Mesendoderm (in vitro differentiated cells): ENCODE measurements at regions not wholly inside any gene's neighbourhood (a gene's known extent, or its start where the extent isn't known, plus 50 kb on each side); places are given as distances from the start of the nearest gene placed in this dataset.

Source experiments
- DNase-seq: peaks from one replicate; pipeline ENCODE4 v3.0.0; 2013
- H2AK5ac ChIP-seq: 2 replicates; pipeline ENCODE4 v1.6.1; 2013; ENCODE audit warnings: low read length, inconsistent platforms
- H2BK120ac ChIP-seq: 2 replicates; pipeline ENCODE4 v1.6.1; 2013; ENCODE audit warnings: low read depth, mild to moderate bottlenecking, low read length, moderate library complexity, mixed read lengths
- H2BK15ac ChIP-seq: replicated peaks from 2 replicates; pipeline ENCODE4 v1.6.1; 2013; ENCODE audit warnings: low read depth, mild to moderate bottlenecking, moderate library complexity
- H2BK5ac ChIP-seq: 2 replicates; pipeline ENCODE4 v1.6.1; 2013; ENCODE audit warnings: low read length, inconsistent platforms
- H3K18ac ChIP-seq: 2 replicates; pipeline ENCODE4 v1.6.1; 2013; ENCODE audit warnings: mild to moderate bottlenecking, low read length, mixed read lengths
- H3K23ac ChIP-seq: one replicate; pipeline ENCODE4 v1.6.1; 2013; ENCODE audit warnings: low read length
- H3K27ac ChIP-seq: 2 replicates; pipeline ENCODE4 v1.5.1; 2013; ENCODE audit warnings: low read depth, mild to moderate bottlenecking, inconsistent platforms, low read length, moderate library complexity
- H3K27me3 ChIP-seq: 2 replicates; pipeline ENCODE4 v1.6.1; 2013; ENCODE audit warnings: low read length, control low read depth, mild to moderate bottlenecking, inconsistent platforms; ENCODE audit not compliant: insufficient read depth, poor library complexity
- H3K36me3 ChIP-seq: 2 replicates; pipeline ENCODE4 v1.6.1; 2013; ENCODE audit warnings: low read length, inconsistent platforms; ENCODE audit not compliant: control insufficient read depth, insufficient read depth
- H3K4ac ChIP-seq: one replicate; pipeline ENCODE4 v1.6.1; 2013; ENCODE audit warnings: low read depth, mild to moderate bottlenecking, low read length, moderate library complexity
- H3K4me1 ChIP-seq: 2 replicates; pipeline ENCODE4 v1.6.1; 2013; ENCODE audit warnings: low read depth, low read length, inconsistent platforms; ENCODE audit not compliant: control insufficient read depth
- H3K4me2 ChIP-seq: 2 replicates; pipeline ENCODE4 v1.6.1; 2013; ENCODE audit warnings: low read length
- H3K4me3 ChIP-seq: 2 replicates; pipeline ENCODE4 v1.5.1; 2013; ENCODE audit warnings: mild to moderate bottlenecking, low read length
- H3K56ac ChIP-seq: one replicate; pipeline ENCODE4 v1.6.1; 2013; ENCODE audit warnings: low read length
- H3K79me1 ChIP-seq: 2 replicates; pipeline ENCODE4 v1.6.1; 2013; ENCODE audit warnings: low read length, inconsistent platforms
- H3K79me2 ChIP-seq: 2 replicates; pipeline ENCODE4 v1.6.1; 2013; ENCODE audit warnings: mild to moderate bottlenecking, low read length; ENCODE audit not compliant: control insufficient read depth, insufficient read depth
- H3K9ac ChIP-seq: 2 replicates; pipeline ENCODE4 v1.6.1; 2013; ENCODE audit warnings: low read length, inconsistent platforms
- H4K5ac ChIP-seq: one replicate; pipeline ENCODE4 v1.6.1; 2013; ENCODE audit warnings: low read length
- H4K8ac ChIP-seq: one replicate; pipeline ENCODE4 v1.6.1; 2013; ENCODE audit warnings: low read depth, mild to moderate bottlenecking, control low read depth, low read length, moderate library complexity
- WGBS: extraction: QIAGEN DNeasy Blood & Tissue Kit; methylation state at CpG from one replicate; pipeline ENCODE4 v1.1.7; 2013; ENCODE audit warnings: low lambda C conversion rate, missing lambda C conversion rate; ENCODE audit not compliant: insufficient coverage; ENCODE audit errors: extremely low coverage; 5-methylcytosine and 5-hydroxymethylcytosine counted together

DNA sequence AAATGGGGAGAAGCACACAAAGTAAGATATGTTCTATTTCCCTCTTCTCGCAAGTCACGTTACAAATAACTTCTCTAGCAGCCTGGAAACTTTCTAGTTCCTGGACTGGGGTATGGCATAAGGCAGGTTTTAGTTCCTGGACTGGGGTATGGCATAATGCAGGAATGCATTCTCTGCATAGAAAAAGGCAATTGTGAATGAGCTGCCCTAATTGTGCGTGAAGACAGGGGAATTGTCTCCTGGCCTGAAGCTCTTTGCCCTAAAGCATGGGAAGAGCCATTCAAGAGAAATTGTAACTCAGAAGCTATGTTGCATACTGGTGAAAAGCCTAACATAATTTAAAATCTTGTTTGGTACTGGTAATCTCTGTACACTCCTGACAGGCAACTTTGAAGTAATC lies 54.3 kb upstream of the CBLB start:
- H3K4me2 ChIP-seq, result no peak overlapping the region
- H3K79me2 ChIP-seq, result no peaks in the 10 kb centered on the region
- H3K4me1 ChIP-seq, result no peaks in the 10 kb centered on the region
- H3K4me3 ChIP-seq, result no peak overlapping the region
- H3K56ac ChIP-seq, result no peak overlapping the region
- DNase-seq, result no peak
- no CpG with 5 or more reads among the region's 3 CpGs for WGBS
- H3K23ac ChIP-seq, result no peak overlapping the region
- H2AK5ac ChIP-seq, result no peak overlapping the region
- no peak overlapping the region for H4K5ac ChIP-seq
- H3K18ac ChIP-seq, result no peak overlapping the region
- H3K79me1 ChIP-seq, result no peaks in the 10 kb centered on the region
- H3K9ac ChIP-seq, result no peak overlapping the region
- H3K4ac ChIP-seq, result no peak overlapping the region
- H2BK5ac ChIP-seq, result no peak overlapping the region
- no peak overlapping the region for H2BK15ac ChIP-seq
- no peak overlapping the region for H3K27ac ChIP-seq
- H3K27me3 ChIP-seq, result no peaks in the 10 kb centered on the region
- H4K8ac ChIP-seq, result no peak overlapping the region
- H3K36me3 ChIP-seq, result no peaks in the 10 kb centered on the region
- no peak overlapping the region for H2BK120ac ChIP-seq

DNA sequence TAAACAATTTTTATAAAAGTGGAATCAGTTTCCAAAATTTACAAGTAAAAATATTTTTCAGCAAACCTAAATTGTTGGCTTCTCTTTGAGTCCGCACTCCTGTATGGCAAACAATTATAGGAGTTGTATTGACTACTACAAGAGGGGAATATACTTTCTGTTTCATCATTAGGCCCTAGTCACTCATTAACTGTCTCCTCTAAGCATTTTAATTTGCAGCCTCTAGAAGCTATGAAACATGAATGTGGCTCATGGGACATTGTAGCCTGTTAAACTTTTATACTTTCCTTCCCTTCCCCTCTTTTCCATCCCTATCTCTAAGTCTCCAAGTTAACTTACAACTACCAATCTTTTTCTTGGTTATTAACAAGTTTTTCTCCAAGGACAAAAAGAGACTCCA lies 58.9 kb upstream of the CBLB start:
- Histone ChIP-seq H2BK15ac (no peak overlapping the region), H3K36me3 (no peaks in the 10 kb centered on the region), H3K23ac (no peak overlapping the region), H2BK120ac (no peak overlapping the region), H4K8ac (no peak overlapping the region), H3K79me2 (no peaks in the 10 kb centered on the region), H3K27me3 (no peaks in the 10 kb centered on the region), H3K4ac (no peak overlapping the region), H3K79me1 (no peaks in the 10 kb centered on the region), H3K56ac (no peak overlapping the region), H2AK5ac (no peak overlapping the region), H3K9ac (no peak overlapping the region), H3K4me1 (no peaks in the 10 kb centered on the region), H2BK5ac (no peak overlapping the region), H3K27ac (no peak overlapping the region), H3K4me3 (no peak overlapping the region), H3K4me2 (no peak overlapping the region), H4K5ac (no peak overlapping the region), H3K18ac (no peak overlapping the region)
- DNase-seq, result no peak
- WGBS, result no CpG with 5 or more reads among the region's 1 CpG

DNA sequence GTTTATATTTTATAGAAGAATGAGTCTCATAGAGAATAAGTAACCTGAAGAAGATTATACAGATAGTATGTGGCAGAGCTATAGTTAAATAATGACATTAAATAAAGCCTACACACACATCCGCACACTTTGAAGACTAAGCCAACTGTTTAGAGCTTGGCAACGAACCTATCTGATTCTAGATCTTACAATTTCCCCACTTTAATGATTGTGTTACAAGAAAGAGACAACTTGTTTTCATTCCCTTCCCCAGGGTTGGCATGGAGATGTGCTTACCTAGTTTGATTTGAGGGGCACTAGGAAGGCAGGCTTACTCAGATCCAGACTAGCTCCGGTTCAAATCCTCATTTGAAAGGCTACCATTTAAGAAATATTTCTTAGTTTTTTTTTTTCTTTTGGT lies 61.9 kb upstream of the CBLB start:
- WGBS, result no CpG with 5 or more reads among the region's 3 CpGs
- no peak overlapping the region for H2BK120ac ChIP-seq
- no peak overlapping the region for H3K18ac ChIP-seq
- H4K8ac ChIP-seq, result no peak overlapping the region
- no peak overlapping the region for H3K4me3 ChIP-seq
- peak; percentile 16 for DNase-seq
- H2BK5ac ChIP-seq, result no peak overlapping the region
- H3K9ac ChIP-seq, result no peak overlapping the region
- no peak overlapping the region for H3K56ac ChIP-seq
- no peak overlapping the region for H3K4me2 ChIP-seq
- H2BK15ac ChIP-seq, result no peak overlapping the region
- H4K5ac ChIP-seq, result no peak overlapping the region
- no peak overlapping the region for H2AK5ac ChIP-seq
- no peak overlapping the region for H3K27ac ChIP-seq
- no peak overlapping the region for H3K4ac ChIP-seq
- no peak overlapping the region for H3K23ac ChIP-seq
- H3K79me2 ChIP-seq, result no peaks in the 10 kb centered on the region
- H3K36me3 ChIP-seq, result no peaks in the 10 kb centered on the region
- H3K4me1 ChIP-seq, result no peaks in the 10 kb centered on the region
- no peaks in the 10 kb centered on the region for H3K27me3 ChIP-seq
- no peaks in the 10 kb centered on the region for H3K79me1 ChIP-seq

DNA sequence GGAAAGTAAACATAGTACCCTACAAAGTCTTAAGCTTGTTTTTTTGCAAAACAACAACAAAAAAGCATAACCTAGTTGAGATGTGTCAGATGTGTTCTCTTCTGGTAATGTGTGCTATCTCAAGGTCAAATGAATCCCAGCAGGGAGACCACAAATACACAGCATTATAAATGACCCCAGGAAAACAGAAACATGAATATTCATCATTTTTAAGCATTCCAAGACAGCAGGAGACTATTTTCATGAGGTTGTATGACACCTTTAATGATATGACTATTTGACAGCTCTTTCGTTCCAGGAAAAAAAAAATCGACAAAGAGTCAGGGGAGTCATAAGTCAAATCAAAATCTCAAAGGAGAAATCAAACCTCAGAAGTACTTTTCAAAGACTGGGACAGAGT lies 62.7 kb upstream of the CBLB start:
- peak; percentile 5 for DNase-seq
- Histone ChIP-seq H3K4me2 (no peak overlapping the region), H3K9ac (no peak overlapping the region), H2AK5ac (no peak overlapping the region), H3K4me1 (no peaks in the 10 kb centered on the region), H4K5ac (no peak overlapping the region), H4K8ac (no peak overlapping the region), H3K27me3 (no peaks in the 10 kb centered on the region), H3K4ac (no peak overlapping the region), H3K4me3 (no peak overlapping the region), H3K56ac (no peak overlapping the region), H2BK120ac (no peak overlapping the region), H3K23ac (no peak overlapping the region), H3K18ac (no peak overlapping the region), H3K79me2 (no peaks in the 10 kb centered on the region), H3K36me3 (no peaks in the 10 kb centered on the region), H2BK5ac (no peak overlapping the region), H3K27ac (no peak overlapping the region), H2BK15ac (no peak overlapping the region), H3K79me1 (no peaks in the 10 kb centered on the region)
- no CpG with 5 or more reads among the region's 2 CpGs for WGBS

DNA sequence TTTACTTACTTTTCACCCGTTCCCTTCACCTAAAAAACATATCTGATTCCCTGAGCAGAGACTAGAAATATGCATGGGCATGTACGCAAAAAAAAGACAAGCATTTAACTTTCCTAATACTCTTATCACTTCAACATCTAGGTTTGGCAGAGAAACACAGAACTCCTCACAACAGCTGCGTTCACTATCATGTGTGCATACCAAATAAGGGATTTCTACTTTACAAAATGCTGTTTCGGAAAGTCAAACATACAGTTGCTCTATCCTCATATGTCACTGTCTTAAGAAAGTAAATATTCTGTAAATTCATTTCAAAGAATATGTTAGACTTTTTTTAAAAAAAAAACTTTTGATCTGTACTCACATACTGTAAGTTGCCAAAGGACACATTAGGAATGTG lies 65.1 kb upstream of the CBLB start:
- Histone ChIP-seq H3K56ac (no peak overlapping the region), H2BK15ac (no peak overlapping the region), H4K8ac (no peak overlapping the region), H3K79me1 (no peaks in the 10 kb centered on the region), H3K4ac (no peak overlapping the region), H3K27me3 (no peaks in the 10 kb centered on the region), H2BK5ac (no peak overlapping the region), H3K23ac (no peak overlapping the region), H3K4me3 (no peak overlapping the region), H3K9ac (no peak overlapping the region), H2BK120ac (no peak overlapping the region), H3K4me1 (no peaks in the 10 kb centered on the region), H3K18ac (no peak overlapping the region), H3K4me2 (no peak overlapping the region), H4K5ac (no peak overlapping the region), H3K79me2 (no peaks in the 10 kb centered on the region), H3K27ac (no peak overlapping the region), H3K36me3 (no peaks in the 10 kb centered on the region), H2AK5ac (no peak overlapping the region)
- WGBS, result no CpG with 5 or more reads among the region's 4 CpGs
- no peak for DNase-seq

DNA sequence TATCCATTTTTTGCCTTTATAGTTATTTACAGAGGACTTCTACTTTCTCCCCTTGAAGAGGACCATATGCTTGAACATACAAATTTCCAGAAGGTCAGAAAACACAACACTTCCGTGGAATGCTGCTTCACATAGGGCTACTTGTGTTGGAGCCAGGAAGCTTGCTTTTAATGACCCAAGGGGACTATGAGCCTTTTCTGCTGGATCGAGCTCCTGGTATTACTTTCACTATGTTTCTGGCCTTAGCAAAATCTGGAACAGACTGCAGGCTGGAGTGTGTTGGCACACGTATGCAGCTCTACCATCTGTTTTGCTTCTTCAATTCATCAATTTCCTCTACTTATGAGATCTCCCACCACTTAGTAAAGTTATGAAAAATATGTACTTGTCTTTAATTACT lies 69.3 kb upstream of the CBLB start:
- no peak overlapping the region for H2BK120ac ChIP-seq
- H4K8ac ChIP-seq, result no peak overlapping the region
- H3K4me1 ChIP-seq, result no peaks in the 10 kb centered on the region
- H2BK5ac ChIP-seq, result no peak overlapping the region
- no peak overlapping the region for H3K18ac ChIP-seq
- no peak overlapping the region for H4K5ac ChIP-seq
- H3K56ac ChIP-seq, result no peak overlapping the region
- no peak overlapping the region for H3K9ac ChIP-seq
- DNase-seq, result peak; percentile 7
- H3K36me3 ChIP-seq, result no peaks in the 10 kb centered on the region
- no peaks in the 10 kb centered on the region for H3K79me2 ChIP-seq
- no peak overlapping the region for H3K27ac ChIP-seq
- no peak overlapping the region for H3K4me2 ChIP-seq
- no peaks in the 10 kb centered on the region for H3K27me3 ChIP-seq
- no peak overlapping the region for H3K23ac ChIP-seq
- H2BK15ac ChIP-seq, result no peak overlapping the region
- H3K4ac ChIP-seq, result no peak overlapping the region
- no peak overlapping the region for H2AK5ac ChIP-seq
- H3K4me3 ChIP-seq, result no peak overlapping the region
- no CpG with 5 or more reads among the region's 3 CpGs for WGBS
- H3K79me1 ChIP-seq, result no peaks in the 10 kb centered on the region
